ENCODE measurements at regions not wholly inside any gene's neighbourhood (a gene's known extent, or its start where the extent isn't known, plus 50 kb on each side); places are given as distances from the start of the nearest gene placed in this dataset.

GRCh38 chr13:26895808-26896466, 135.4 kb upstream of the GPR12 start:
- no peak overlapping the region for H3K4me3 ChIP-seq (ENCODE audit: low read depth, low read length)
- no peak for DNase-seq (ENCODE audit: low read depth)
- TF ChIP-seq CTCF (IDR thresholded peaks at IDR 0.05; ENCODE audit: control insufficient read depth, extremely low read depth, insufficient read depth) = no peak

- no peak overlapping the region for H3K4me3 ChIP-seq (ENCODE audit: low read depth, low read length)
- no peak for DNase-seq (ENCODE audit: low read depth)
- TF ChIP-seq CTCF (IDR thresholded peaks at IDR 0.05; ENCODE audit: control insufficient read depth, extremely low read depth, insufficient read depth) = no peak
Observed at GRCh38 chr13:26895081-26895807, 134.7 kb upstream of the GPR12 start.

- no peak overlapping the region for H3K4me3 ChIP-seq (ENCODE audit: low read depth, low read length)
- DNase-seq (ENCODE audit: low read depth) = no peak
- TF ChIP-seq CTCF (IDR thresholded peaks at IDR 0.05; ENCODE audit: control insufficient read depth, extremely low read depth, insufficient read depth) = no peak
Observed at GRCh38 chr13:26888632-26889031, 128.0 kb upstream of the GPR12 start.

- no peak for DNase-seq (ENCODE audit: low read depth)
- no peak for TF ChIP-seq CTCF (IDR thresholded peaks at IDR 0.05; ENCODE audit: control insufficient read depth, extremely low read depth, insufficient read depth)
- no peak overlapping the region for H3K4me3 ChIP-seq (ENCODE audit: low read depth, low read length)
Observed at GRCh38 chr13:26887594-26887993, 127.0 kb upstream of the GPR12 start.

- TF ChIP-seq CTCF (IDR thresholded peaks at IDR 0.05; ENCODE audit: control insufficient read depth, extremely low read depth, insufficient read depth) = no peak
- no peak for DNase-seq (ENCODE audit: low read depth)
- H3K4me3 ChIP-seq (ENCODE audit: low read depth, low read length) = no peak overlapping the region
Observed at GRCh38 chr13:26883613-26884257, 123.1 kb upstream of the GPR12 start.

GRCh38 chr13:26882731-26883130, 122.1 kb upstream of the GPR12 start:
- no peak for DNase-seq (ENCODE audit: low read depth)
- no peak for TF ChIP-seq CTCF (IDR thresholded peaks at IDR 0.05; ENCODE audit: control insufficient read depth, extremely low read depth, insufficient read depth)
- H3K4me3 ChIP-seq (ENCODE audit: low read depth, low read length) = no peak overlapping the region
